HL-60 (cell line): ENCODE measurements at regions not wholly inside any gene's neighbourhood (a gene's known extent, or its start where the extent isn't known, plus 50 kb on each side); places are given as distances from the start of the nearest gene placed in this dataset.
"Not testable (repeated sequence)": the region's sequence is repeated elsewhere in the genome, so short reads cannot be mapped to it uniquely, and the experiment has no call there.

ENCODE experiments used
- DNase-seq, 2 experiments: peaks; one replicate each; pipeline ENCODE4 v3.0.0-alpha.2; 2010 to 2020; ENCODE audit warnings: low read depth in 1 of 2, low spot score in 1 of 2
- H3K27ac ChIP-seq: fragments of 250-450 bp; sonication (Bioruptor Pico); replicated peaks from 2 replicates; pipeline ENCODE4 v1.5.1; 2020; ENCODE audit warnings: mild to moderate bottlenecking, moderate library complexity
- H3K27me3 ChIP-seq: fragments of 250-450 bp; sonication (Bioruptor Pico); 2 replicates; pipeline ENCODE4 v1.5.1; 2021; ENCODE audit warnings: mild to moderate bottlenecking, moderate library complexity; ENCODE audit not compliant: insufficient read depth, poor library complexity, severe bottlenecking
- H3K4me3 ChIP-seq: replicated peaks from 2 replicates; pipeline ENCODE4 v1.5.1; 2011; ENCODE audit warnings: mild to moderate bottlenecking, control low read depth, low read length; ENCODE audit not compliant: insufficient read depth
- CTCF ChIP-seq: IDR thresholded peaks from one replicate; pipeline ENCODE4 v1.5.1; 2011; ENCODE audit warnings: low read length, control low read depth, inconsistent platforms; ENCODE audit not compliant: insufficient read depth
- GABPA ChIP-seq: IDR thresholded peaks from 2 replicates; pipeline ENCODE4 v1.6.1; 2012; ENCODE audit warnings: low read depth
- POLR2AphosphoS5 ChIP-seq: IDR thresholded peaks from 2 replicates; pipeline ENCODE4 v1.6.1; 2012; ENCODE audit warnings: low read depth
- REST ChIP-seq: IDR thresholded peaks from 2 replicates; pipeline ENCODE4 v1.6.1; 2012; ENCODE audit warnings: low read depth; ENCODE audit not compliant: insufficient replicate concordance
- SPI1 ChIP-seq: IDR thresholded peaks from 2 replicates; pipeline ENCODE4 v1.6.1; 2012; ENCODE audit warnings: low read depth, mild to moderate bottlenecking, borderline replicate concordance

DNA sequence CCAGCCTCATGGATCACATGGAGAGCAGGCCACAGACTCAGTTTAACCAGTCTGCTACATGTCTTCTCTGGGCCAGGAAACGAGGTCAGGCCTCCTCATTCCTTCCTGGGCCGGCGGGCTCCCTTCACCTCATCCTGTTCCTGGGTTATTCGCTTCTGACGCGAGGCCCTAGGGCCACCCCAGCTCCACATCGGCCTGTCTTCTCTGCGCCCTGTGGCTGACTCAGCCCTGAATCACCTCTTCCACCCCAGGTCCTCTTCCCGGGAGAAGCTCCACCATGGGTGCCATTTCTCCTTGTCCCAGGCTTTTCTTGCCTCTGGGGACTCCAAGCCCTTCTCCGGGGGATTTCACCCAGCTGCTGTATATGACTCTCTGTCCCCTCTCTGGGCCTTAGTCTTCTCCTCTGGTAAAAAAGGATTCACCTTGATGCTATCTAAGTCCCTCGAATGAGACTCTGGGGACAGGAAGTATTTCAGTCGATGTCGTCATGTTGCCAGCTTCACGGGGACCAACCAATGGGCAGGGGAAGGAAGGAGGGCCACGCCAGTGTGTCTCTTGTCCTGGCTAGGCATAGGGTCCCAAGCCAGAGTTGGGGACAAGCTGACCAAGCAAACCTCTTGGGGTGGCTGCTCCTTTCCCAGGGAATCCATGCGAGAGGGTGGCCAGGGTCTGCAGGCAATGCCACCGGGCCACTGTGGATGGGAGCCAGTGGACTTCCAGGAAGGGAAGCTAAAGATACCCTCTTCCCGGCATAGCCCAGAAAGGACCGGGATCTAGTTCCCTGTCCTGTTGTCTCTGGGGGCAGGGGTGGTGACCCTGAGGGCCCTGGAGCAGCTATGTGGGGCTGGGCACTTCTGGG, 58.7 kb downstream of the SOCS3 start:
- no peaks in the 10 kb centered on the region for H3K27me3 ChIP-seq
- DNase-seq = peak in 1 of 2 experiments; percentile 60
- no peak overlapping the region for H3K4me3 ChIP-seq
- TF ChIP-seq CTCF = no peak
- TF ChIP-seq POLR2AphosphoS5 = no peak
- no peak for TF ChIP-seq GABPA
- TF ChIP-seq SPI1 = no peak
- no peak for TF ChIP-seq REST
- H3K27ac ChIP-seq = no peak overlapping the region

GRCh38 chr17:78299049-78299448, 60.8 kb downstream of the SOCS3 start:
- Histone ChIP-seq H3K4me3 (no peak overlapping the region), H3K27ac (no peak overlapping the region), H3K27me3 (no peaks in the 10 kb centered on the region)
- TF ChIP-seq SPI1 = no peak
- DNase-seq = no peak

DNA sequence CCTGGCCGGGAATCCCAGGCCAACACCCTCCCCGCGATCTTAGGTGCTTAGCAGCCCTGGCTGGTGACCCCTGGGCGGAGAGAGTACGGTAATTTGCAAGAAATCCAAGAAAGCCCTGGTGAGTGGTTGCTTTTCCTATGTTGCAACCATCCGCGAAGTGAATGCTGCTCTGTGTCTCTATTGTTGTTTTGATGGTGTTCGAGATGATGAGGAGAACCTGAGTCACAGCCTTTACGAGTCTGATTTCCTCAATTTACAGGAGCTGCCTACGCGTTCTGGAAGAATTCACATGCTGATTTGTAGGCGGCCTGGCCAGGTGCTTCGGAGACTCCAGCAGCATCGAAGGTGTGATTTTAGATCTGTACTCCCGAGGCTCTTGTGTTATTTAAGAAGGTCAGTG, 63.3 kb downstream of the TMEM235 start:
- TF ChIP-seq REST = no peak
- no peak for TF ChIP-seq GABPA
- no peak for TF ChIP-seq POLR2AphosphoS5
- no peak for DNase-seq
- no peak overlapping the region for H3K27ac ChIP-seq
- H3K4me3 ChIP-seq = no peak overlapping the region
- H3K27me3 ChIP-seq = no peaks in the 10 kb centered on the region

DNA sequence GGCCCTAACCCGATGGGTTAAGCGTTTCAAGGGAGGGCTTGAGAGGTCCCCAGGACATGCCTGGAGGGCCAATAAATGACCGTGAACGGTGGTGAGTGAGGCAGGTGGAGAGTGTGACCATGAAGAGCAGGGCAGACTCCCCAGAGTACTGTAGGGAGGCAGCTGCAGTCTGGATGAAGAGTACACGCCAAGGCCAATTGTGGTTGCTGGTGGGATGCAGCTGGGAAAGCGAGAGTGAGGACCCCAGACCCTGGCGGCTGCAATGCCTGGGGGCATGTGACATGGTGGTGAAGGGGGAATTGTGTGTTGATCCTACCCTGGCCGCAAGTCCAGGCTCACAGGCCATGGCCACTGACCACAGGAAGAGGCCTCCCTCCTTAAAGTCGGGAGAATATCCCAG, 62.9 kb downstream of the TMEM235 start:
- Histone ChIP-seq H3K27ac (no peak overlapping the region), H3K27me3 (no peaks in the 10 kb centered on the region), H3K4me3 (no peak overlapping the region)
- no peak for DNase-seq
- TF ChIP-seq CTCF (no peak), SPI1 (no peak), GABPA (no peak), POLR2AphosphoS5 (no peak), REST (no peak)

GRCh38 chr17:78293151-78293550, 61.7 kb downstream of the TMEM235 start:
- not testable (repeated sequence) for H3K27ac ChIP-seq, H3K4me3 ChIP-seq, H3K27me3 ChIP-seq
- peak in 1 of 2 experiments; percentile 41 for DNase-seq
